ENCODE measurements at regions not wholly inside any gene's neighbourhood (a gene's known extent, or its start where the extent isn't known, plus 50 kb on each side); places are given as distances from the start of the nearest gene placed in this dataset.

DNA sequence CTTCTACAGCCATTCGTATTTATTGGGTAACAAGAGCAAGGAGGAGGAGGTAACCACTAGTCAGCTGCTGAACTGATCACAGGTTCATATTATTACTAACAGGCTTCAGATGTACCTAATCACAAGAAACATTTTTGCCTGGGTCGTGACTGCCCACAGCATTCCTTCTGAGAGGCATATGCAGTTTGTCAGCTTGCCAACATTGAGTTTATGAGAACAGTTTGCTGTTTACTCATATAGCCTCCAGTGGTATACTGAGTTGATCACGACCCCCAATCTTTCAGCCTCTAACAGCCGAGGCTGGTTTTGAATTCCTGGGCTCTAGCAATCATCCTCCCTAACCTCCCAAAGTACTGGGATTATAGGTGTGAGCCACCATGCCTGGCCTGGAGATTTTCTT, 693.6 kb downstream of the TLE1 start:
- TF ChIP-seq, protein P1, sequence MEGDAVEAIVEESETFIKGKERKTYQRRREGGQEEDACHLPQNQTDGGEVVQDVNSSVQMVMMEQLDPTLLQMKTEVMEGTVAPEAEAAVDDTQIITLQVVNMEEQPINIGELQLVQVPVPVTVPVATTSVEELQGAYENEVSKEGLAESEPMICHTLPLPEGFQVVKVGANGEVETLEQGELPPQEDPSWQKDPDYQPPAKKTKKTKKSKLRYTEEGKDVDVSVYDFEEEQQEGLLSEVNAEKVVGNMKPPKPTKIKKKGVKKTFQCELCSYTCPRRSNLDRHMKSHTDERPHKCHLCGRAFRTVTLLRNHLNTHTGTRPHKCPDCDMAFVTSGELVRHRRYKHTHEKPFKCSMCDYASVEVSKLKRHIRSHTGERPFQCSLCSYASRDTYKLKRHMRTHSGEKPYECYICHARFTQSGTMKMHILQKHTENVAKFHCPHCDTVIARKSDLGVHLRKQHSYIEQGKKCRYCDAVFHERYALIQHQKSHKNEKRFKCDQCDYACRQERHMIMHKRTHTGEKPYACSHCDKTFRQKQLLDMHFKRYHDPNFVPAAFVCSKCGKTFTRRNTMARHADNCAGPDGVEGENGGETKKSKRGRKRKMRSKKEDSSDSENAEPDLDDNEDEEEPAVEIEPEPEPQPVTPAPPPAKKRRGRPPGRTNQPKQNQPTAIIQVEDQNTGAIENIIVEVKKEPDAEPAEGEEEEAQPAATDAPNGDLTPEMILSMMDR (IDR thresholded peaks at IDR 0.05): no peak
- TF ChIP-seq POLR2AphosphoS5 (IDR thresholded peaks at IDR 0.05): no peak
